ENCODE measurements at regions not wholly inside any gene's neighbourhood (a gene's known extent, or its start where the extent isn't known, plus 50 kb on each side); places are given as distances from the start of the nearest gene placed in this dataset.

GRCh38 chr12:85358715-85359114 lies 78.7 kb downstream of the ALX1 start:
- TF ChIP-seq CTCF (IDR thresholded peaks at IDR 0.05) (no peak), EP300 (IDR thresholded peaks at IDR 0.05) (no peak), POLR2A (IDR thresholded peaks at IDR 0.05; ENCODE audit: low read depth) (no peak)

All from esophagus muscularis mucosa (tissue), 4 donors.